A673 (cell line): ENCODE measurements at regions not wholly inside any gene's neighbourhood (a gene's known extent, or its start where the extent isn't known, plus 50 kb on each side); places are given as distances from the start of the nearest gene placed in this dataset.

Experiments
- BruUV-seq: library from RNA; stranded (reverse); fragments of 400-500 nt; replicated peaks from 2 replicates; lab custom pipeline; 2021; lab: Mats Ljungman, UMichigan
- CTCF ChIA-PET: fragments of 300-600 bp; sonication (Branson Sonifier 250); formaldehyde crosslinking; loops from one replicate; lab custom pipeline; 2022; ENCODE audit warnings: antibody characterized with exemption; lab: Charles Lee
- POLR2A ChIA-PET: fragments of 300-600 bp; sonication (Branson Sonifier 250); formaldehyde crosslinking; loops from one replicate; lab custom pipeline; 2022; ENCODE audit warnings: antibody characterized with exemption; ENCODE audit not compliant: low non-redundant PET; lab: Charles Lee
- DNase-seq: peaks from one replicate; pipeline ENCODE4 v3.0.0-alpha.2; 2015; ENCODE audit warnings: low spot score
- H3K27ac ChIP-seq: fragments of 200-600 bp; sonication (generic); 2 replicates; pipeline ENCODE4 v1.5.1; 2016; ENCODE audit warnings: mixed run types, low read depth, mild to moderate bottlenecking, mixed read lengths, antibody characterized with exemption, low read length; ENCODE audit not compliant: poor library complexity, severe bottlenecking
- H3K27me3 ChIP-seq: fragments of 200-600 bp; sonication (generic); replicated peaks from 2 replicates; pipeline ENCODE4 v1.6.1; 2017; ENCODE audit warnings: mixed run types, low read depth, mild to moderate bottlenecking, mixed read lengths, antibody characterized with exemption, low read length; ENCODE audit not compliant: insufficient read depth, poor library complexity
- H3K36me3 ChIP-seq: fragments of 200-600 bp; sonication (generic); 2 replicates; pipeline ENCODE4 v1.6.1; 2016; ENCODE audit warnings: mixed run types, mild to moderate bottlenecking, mixed read lengths, antibody characterized with exemption, low read length; ENCODE audit not compliant: insufficient read depth, poor library complexity, severe bottlenecking
- H3K4me1 ChIP-seq: fragments of 200-600 bp; sonication (generic); 2 replicates; pipeline ENCODE4 v1.6.1; 2017; ENCODE audit warnings: mixed run types, mild to moderate bottlenecking, mixed read lengths, antibody characterized with exemption, low read length; ENCODE audit not compliant: insufficient read depth, poor library complexity, severe bottlenecking
- H3K4me3 ChIP-seq: fragments of 200-600 bp; sonication (generic); 2 replicates; pipeline ENCODE4 v1.5.1; 2016; ENCODE audit warnings: low read depth, mixed run types, mild to moderate bottlenecking, mixed read lengths, low read length; ENCODE audit not compliant: poor library complexity, severe bottlenecking
- H3K9me3 ChIP-seq: fragments of 200-600 bp; sonication (generic); 2 replicates; pipeline ENCODE4 v1.6.1; 2016; ENCODE audit warnings: mixed run types, low read depth, mild to moderate bottlenecking, mixed read lengths, antibody characterized with exemption, low read length; ENCODE audit not compliant: poor library complexity, severe bottlenecking
- CTCF ChIP-seq: fragments of 300-800, 200-600 bp; sonication (generic); conservative IDR thresholded peaks from 2 replicates; pipeline ENCODE4 v1.5.1; 2017; ENCODE audit warnings: low read depth, mild to moderate bottlenecking, antibody characterized with exemption, low read length, moderate library complexity, mixed read lengths
- EZH2 ChIP-seq: fragments of 200-600 bp; sonication (generic); IDR thresholded peaks from 2 replicates; pipeline ENCODE4 v1.6.1; 2017; ENCODE audit warnings: borderline replicate concordance, low read depth, mild to moderate bottlenecking, mixed read lengths, antibody characterized with exemption, low read length; ENCODE audit not compliant: poor library complexity, severe bottlenecking
- intact Hi-C: fragments of 100-400 bp; cut with micrococcal nuclease; formaldehyde crosslinking; loops from one replicate; pipeline ENCODE4 v1.10.0; 2022; ENCODE audit not compliant: unreplicated experiment

- Histone ChIP-seq H3K27me3 (no peaks in the 10 kb centered on the region), H3K4me3 (no peak overlapping the region), H3K4me1 (peaks cover 3% of the 10 kb centered on the region), H3K9me3 (no peaks in the 10 kb centered on the region), H3K27ac (no peak overlapping the region), H3K36me3 (no peaks in the 10 kb centered on the region)
- no peak for TF ChIP-seq CTCF
- TF ChIP-seq EZH2, result no peak
- ChIA-PET CTCF (no interaction called here), POLR2A (no interaction called here)
- no peak for DNase-seq
- no TSS peak for BruUV-seq
- intact Hi-C loops, result no loop called here
Observed at GRCh38 chr7:85343484-85343883, 156.6 kb upstream of the SEMA3D start.

- intact Hi-C loops, result no loop called here
- Histone ChIP-seq H3K9me3 (no peaks in the 10 kb centered on the region), H3K4me1 (peaks cover 3% of the 10 kb centered on the region), H3K27ac (no peak overlapping the region), H3K27me3 (no peaks in the 10 kb centered on the region), H3K36me3 (no peaks in the 10 kb centered on the region), H3K4me3 (no peak overlapping the region)
- TF ChIP-seq EZH2 (no peak), CTCF (no peak)
- DNase-seq, result no peak
- ChIA-PET POLR2A (no interaction called here), CTCF (no interaction called here)
- no TSS peak for BruUV-seq
Observed at GRCh38 chr7:85342781-85343180, 155.9 kb upstream of the SEMA3D start.

GRCh38 chr7:85341973-85342372 lies 155.1 kb upstream of the SEMA3D start:
- Histone ChIP-seq H3K9me3 (no peaks in the 10 kb centered on the region), H3K27ac (no peak overlapping the region), H3K4me3 (no peak overlapping the region), H3K36me3 (no peaks in the 10 kb centered on the region), H3K4me1 (peaks cover 3% of the 10 kb centered on the region), H3K27me3 (no peaks in the 10 kb centered on the region)
- intact Hi-C loops, result no loop called here
- peak; percentile 35 for DNase-seq
- ChIA-PET POLR2A (no interaction called here), CTCF (no interaction called here)
- no peak for TF ChIP-seq EZH2
- no peak for TF ChIP-seq CTCF
- no TSS peak for BruUV-seq
